ENCODE measurements at regions not wholly inside any gene's neighbourhood (a gene's known extent, or its start where the extent isn't known, plus 50 kb on each side); places are given as distances from the start of the nearest gene placed in this dataset.

- TF ChIP-seq CTCF (conservative IDR thresholded peaks at IDR 0.05; ENCODE audit: low read depth, low read length) (no peak), EZH2 (IDR thresholded peaks at IDR 0.05; ENCODE audit: low read length, unreplicated experiment) (no peak), EZH2phosphoT487 (IDR thresholded peaks at IDR 0.05; ENCODE audit: borderline replicate concordance, low read length) (no peak)
Measured at GRCh38 chr3:150152567-150152966, 181.9 kb upstream of the PFN2 start.
